Stomach (tissue), 4 donors: ENCODE measurements at regions not wholly inside any gene's neighbourhood (a gene's known extent, or its start where the extent isn't known, plus 50 kb on each side); places are given as distances from the start of the nearest gene placed in this dataset.

Experiments used
- POLR2A ChIP-seq, 4 donors: fragments of 450-650 bp; IDR thresholded peaks; one replicate each; pipeline ENCODE4 v1.6.1; 2016; ENCODE audit warnings: antibody characterized with exemption in 4 of 4, control low read depth in 2 of 4, mild to moderate bottlenecking in 1 of 4, moderate library complexity in 1 of 4
- POLR2AphosphoS5 ChIP-seq, 3 donors: sonication (generic); formaldehyde crosslinking; IDR thresholded peaks; one replicate each; pipeline ENCODE4 v1.6.1; 2016; ENCODE audit warnings: antibody characterized with exemption in 3 of 3

GRCh38 chr14:85897808-85898207, 367.9 kb downstream of the FLRT2 start:
- TF ChIP-seq POLR2AphosphoS5 (IDR thresholded peaks at IDR 0.05): no peak
- TF ChIP-seq POLR2A (IDR thresholded peaks at IDR 0.05): no peak
